C4-2B (cell line): ENCODE measurements at regions not wholly inside any gene's neighbourhood (a gene's known extent, or its start where the extent isn't known, plus 50 kb on each side); places are given as distances from the start of the nearest gene placed in this dataset.

Experiments used
- H3K27ac ChIP-seq: fragments of 450-650 bp; 2 replicates; pipeline ENCODE4 v1.5.1; 2017
- CTCF ChIP-seq: fragments of 450-650 bp; conservative IDR thresholded peaks from 2 replicates; pipeline ENCODE4 v1.5.1; 2017; ENCODE audit warnings: mild to moderate bottlenecking
- ZFX ChIP-seq: fragments of 450-650 bp; IDR thresholded peaks from 2 replicates; pipeline ENCODE4 v1.6.1; 2017

- no peak for TF ChIP-seq CTCF
- TF ChIP-seq ZFX, result no peak
- H3K27ac ChIP-seq, result no peak overlapping the region
Observed at GRCh38 chr16:86816930-86817625, 238.7 kb downstream of the FOXL1 start.

GRCh38 chr16:86818671-86819532 is 240.6 kb downstream of the FOXL1 start:
- H3K27ac ChIP-seq, result no peak overlapping the region
- no peak for TF ChIP-seq CTCF
- TF ChIP-seq ZFX, result no peak

DNA sequence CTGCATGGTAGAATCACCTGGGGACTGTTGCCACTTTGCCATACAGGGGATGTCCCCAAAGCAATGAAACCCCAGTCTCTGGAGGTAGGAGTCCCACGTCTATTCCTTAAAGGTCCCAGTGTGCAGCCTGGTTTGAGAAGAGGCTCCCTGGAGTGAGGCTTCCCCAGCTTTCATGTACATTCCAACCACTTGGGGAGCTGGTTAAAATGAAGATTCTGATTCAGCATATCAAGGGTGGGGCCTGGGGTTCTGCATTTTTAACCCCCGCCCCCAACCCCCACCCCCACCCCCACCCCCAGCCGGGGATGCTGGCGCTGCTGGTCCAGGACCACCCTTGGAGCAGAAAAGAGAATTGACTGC is 241.2 kb downstream of the FOXL1 start:
- TF ChIP-seq CTCF, result no peak
- no peak for TF ChIP-seq ZFX
- no peak overlapping the region for H3K27ac ChIP-seq

- no peak overlapping the region for H3K27ac ChIP-seq
- no peak for TF ChIP-seq CTCF
- TF ChIP-seq ZFX, result no peak
Observed at GRCh38 chr16:86821895-86822294, 243.5 kb downstream of the FOXL1 start.

GRCh38 chr16:86823125-86823524 is 244.8 kb downstream of the FOXL1 start:
- no peak for TF ChIP-seq ZFX
- no peak for TF ChIP-seq CTCF
- H3K27ac ChIP-seq, result no peak overlapping the region

DNA sequence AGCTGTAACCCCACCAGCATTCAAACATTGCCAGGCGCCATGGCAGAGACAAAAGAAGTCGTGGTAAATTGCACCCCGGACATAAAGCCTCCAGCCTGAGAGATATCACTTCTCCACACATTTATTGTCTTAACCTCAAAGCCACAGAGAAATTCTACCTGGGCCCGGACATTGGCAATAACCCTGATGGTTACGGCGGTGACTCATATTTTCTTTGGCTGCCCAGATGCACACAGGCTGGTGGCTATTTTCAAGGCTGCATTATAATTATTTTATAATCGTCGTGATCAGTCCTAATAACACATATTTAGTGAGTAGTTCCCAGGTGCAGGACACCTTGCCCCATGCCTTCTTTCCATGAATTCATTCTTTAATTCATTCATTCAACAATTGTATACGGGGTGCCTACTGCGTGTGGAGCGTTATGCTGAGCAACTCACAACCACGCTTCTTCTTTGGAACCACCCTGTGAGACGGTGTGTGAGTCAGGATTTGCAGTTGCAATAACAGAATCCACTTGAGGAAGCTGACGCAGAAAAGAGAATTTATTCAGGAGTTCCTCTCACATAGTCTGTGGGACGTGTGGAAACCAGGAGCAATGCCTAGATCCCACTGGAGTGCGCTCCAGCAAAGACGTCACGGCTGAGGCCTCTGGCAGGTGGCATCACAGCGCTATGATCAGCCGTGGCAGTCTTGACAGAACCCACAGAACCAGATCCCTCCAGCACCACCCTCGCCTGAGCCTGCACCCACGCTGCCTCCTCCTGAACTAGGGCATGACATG is 245.7 kb downstream of the FOXL1 start:
- no peak overlapping the region for H3K27ac ChIP-seq

More for the DNA sequence above, 245.7 kb downstream of the FOXL1 start:
- no peak for TF ChIP-seq ZFX
- TF ChIP-seq CTCF, result no peak
